GM23338 (cell line): ENCODE measurements at regions not wholly inside any gene's neighbourhood (a gene's known extent, or its start where the extent isn't known, plus 50 kb on each side); places are given as distances from the start of the nearest gene placed in this dataset.
A peak's percentile ranks its signal among the peaks of the same experiment; 100 is the strongest.

ENCODE experiments used
- ATAC-seq: fragments of 200-7000 bp; cut with Tn5 transposase; 3 replicates; pipeline ENCODE4 v1.9.1; 2020
- DNase-seq: peaks from one replicate; pipeline ENCODE4 v3.0.0-alpha.2; 2015; ENCODE audit warnings: low spot score
- H2AFZ ChIP-seq: fragments of 200-600 bp; sonication (generic); 2 replicates; pipeline ENCODE4 v1.8.0; 2016; ENCODE audit warnings: antibody characterized with exemption, mild to moderate bottlenecking, moderate library complexity
- H3F3A ChIP-seq: fragments of 200-600 bp; sonication (generic); replicated peaks from 2 replicates; pipeline ENCODE4 v1.8.0; 2017; ENCODE audit warnings: antibody characterized with exemption, mixed run types, low read depth
- H3K27ac ChIP-seq: fragments of 200-600 bp; sonication (generic); 2 replicates; pipeline ENCODE4 v1.6.1; 2016; ENCODE audit warnings: low read depth
- H3K27me3 ChIP-seq: fragments of 200-600 bp; sonication (generic); 2 replicates; pipeline ENCODE4 v1.8.0; 2016; ENCODE audit warnings: mild to moderate bottlenecking, mixed run types, moderate library complexity; ENCODE audit not compliant: insufficient read depth
- H3K36me3 ChIP-seq: fragments of 200-600 bp; sonication (generic); 2 replicates; pipeline ENCODE4 v1.8.0; 2016; ENCODE audit warnings: mild to moderate bottlenecking; ENCODE audit not compliant: insufficient read depth
- H3K4me1 ChIP-seq: fragments of 200-600 bp; sonication (generic); 2 replicates; pipeline ENCODE4 v1.8.0; 2016; ENCODE audit warnings: mild to moderate bottlenecking, moderate library complexity; ENCODE audit not compliant: insufficient read depth
- H3K4me2 ChIP-seq: fragments of 200-600 bp; sonication (generic); 2 replicates; pipeline ENCODE4 v1.7.1; 2017; ENCODE audit warnings: mixed run types
- H3K4me3 ChIP-seq: fragments of 200-600 bp; sonication (generic); 2 replicates; pipeline ENCODE4 v1.6.1; 2016; ENCODE audit warnings: mixed run types
- H3K79me2 ChIP-seq: fragments of 200-600 bp; sonication (generic); replicated peaks from 2 replicates; pipeline ENCODE4 v1.8.0; 2017; ENCODE audit warnings: mild to moderate bottlenecking; ENCODE audit not compliant: insufficient read depth
- H3K9me2 ChIP-seq: fragments of 200-600 bp; sonication (generic); 2 replicates; pipeline ENCODE4 v1.8.0; 2017; ENCODE audit not compliant: insufficient read depth
- H4K20me1 ChIP-seq: fragments of 200-600 bp; sonication (generic); replicated peaks from 2 replicates; pipeline ENCODE4 v1.8.0; 2017; ENCODE audit warnings: mild to moderate bottlenecking; ENCODE audit not compliant: insufficient read depth
- H3K27ac Mint-ChIP-seq: 2 replicates; pipeline ENCODE4 v1.8.0; 2020; ENCODE audit warnings: inconsistent platforms, mild to moderate bottlenecking, moderate library complexity, mixed read lengths
- H3K27me3 Mint-ChIP-seq: 3 replicates; pipeline ENCODE4 v1.8.0; 2022; ENCODE audit warnings: low read depth, mild to moderate bottlenecking, moderate library complexity, mixed read lengths, inconsistent platforms; ENCODE audit not compliant: insufficient read depth, poor library complexity
- H3K36me3 Mint-ChIP-seq: 3 replicates; pipeline ENCODE4 v1.8.0; 2021; ENCODE audit warnings: low read depth, mild to moderate bottlenecking, inconsistent platforms, moderate library complexity, mixed read lengths
- H3K4me1 Mint-ChIP-seq: 3 replicates; pipeline ENCODE4 v1.8.0; 2020; ENCODE audit warnings: mild to moderate bottlenecking, inconsistent platforms, mixed read lengths
- H3K4me3 Mint-ChIP-seq: 3 replicates; pipeline ENCODE4 v1.8.0; 2021; ENCODE audit warnings: moderate library complexity, mild to moderate bottlenecking, inconsistent platforms, mixed read lengths
- H3K9me3 Mint-ChIP-seq: 3 replicates; pipeline ENCODE4 v1.8.0; 2020; ENCODE audit warnings: moderate library complexity, mild to moderate bottlenecking, inconsistent platforms, mixed read lengths
- EZH2 ChIP-seq: fragments of 200-600 bp; sonication (generic); IDR thresholded peaks from one replicate; pipeline ENCODE4 v1.8.0; 2017; ENCODE audit warnings: antibody characterized with exemption, mild to moderate bottlenecking, low read depth; ENCODE audit not compliant: unreplicated experiment
- EZH2phosphoT487 ChIP-seq: fragments of 200-600 bp; sonication (generic); IDR thresholded peaks from one replicate; pipeline ENCODE4 v1.8.1; 2018; ENCODE audit warnings: antibody characterized with exemption; ENCODE audit not compliant: unreplicated experiment
- NANOG ChIP-seq: IDR thresholded peaks from 2 replicates; pipeline ENCODE4 v1.6.1; 2016; ENCODE audit warnings: antibody characterized with exemption, borderline replicate concordance
- POLR2AphosphoS5 ChIP-seq: IDR thresholded peaks from 2 replicates; pipeline ENCODE4 v1.6.1; 2016; ENCODE audit warnings: antibody characterized with exemption, low read depth
- STAT1 ChIP-seq: IDR thresholded peaks from one replicate; pipeline ENCODE4 v1.6.1; 2016; ENCODE audit warnings: antibody characterized with exemption; ENCODE audit not compliant: unreplicated experiment
- TF ChIP-seq, protein P1 (sequence below), 2 experiments: fragments of 200-600 bp in 1 of 2; sonication (generic) in 1 of 2; conservative IDR thresholded peaks; 2 replicates each; pipeline versions ENCODE4 v1.5.1 to v1.6.1; 2016 to 2017; ENCODE audit warnings: antibody characterized with exemption in 2 of 2, low read depth in 2 of 2, mild to moderate bottlenecking in 2 of 2, moderate library complexity in 1 of 2
- TF ChIP-seq, protein P2 (sequence below): fragments of 250-450 bp; sonication (Bioruptor Pico); IDR thresholded peaks from 2 replicates; pipeline ENCODE4 v1.5.0; 2020; ENCODE audit warnings: mild to moderate bottlenecking, moderate library complexity

- Histone ChIP-seq H3K27me3 (peaks cover 71% of the 10 kb centered on the region), H3K4me1 (peaks cover 5% of the 10 kb centered on the region), H3F3A (no peaks in the 10 kb centered on the region), H2AFZ (no peak overlapping the region), H3K27ac (no peak overlapping the region), H3K4me3 (no peak overlapping the region), H3K36me3 (no peaks in the 10 kb centered on the region), H3K9me2 (no peaks in the 10 kb centered on the region), H4K20me1 (no peaks in the 10 kb centered on the region), H3K4me2 (no peak overlapping the region), H3K79me2 (no peaks in the 10 kb centered on the region)
- no peaks in the 10 kb centered on the region for H3K36me3 Mint-ChIP-seq
- peaks cover 9% of the 10 kb centered on the region; the same call in 2 of the 3 replicates for H3K4me1 Mint-ChIP-seq
- ATAC-seq (no peak), DNase-seq (peak; percentile 38)
- H3K27ac Mint-ChIP-seq = no peak overlapping the region
- H3K4me3 Mint-ChIP-seq = no peak overlapping the region
- H3K9me3 Mint-ChIP-seq = peaks cover 3% of the 10 kb centered on the region; the same call in 2 of the 3 replicates
- peaks cover 29% of the 10 kb centered on the region for H3K27me3 Mint-ChIP-seq
- TF ChIP-seq, protein P1, sequence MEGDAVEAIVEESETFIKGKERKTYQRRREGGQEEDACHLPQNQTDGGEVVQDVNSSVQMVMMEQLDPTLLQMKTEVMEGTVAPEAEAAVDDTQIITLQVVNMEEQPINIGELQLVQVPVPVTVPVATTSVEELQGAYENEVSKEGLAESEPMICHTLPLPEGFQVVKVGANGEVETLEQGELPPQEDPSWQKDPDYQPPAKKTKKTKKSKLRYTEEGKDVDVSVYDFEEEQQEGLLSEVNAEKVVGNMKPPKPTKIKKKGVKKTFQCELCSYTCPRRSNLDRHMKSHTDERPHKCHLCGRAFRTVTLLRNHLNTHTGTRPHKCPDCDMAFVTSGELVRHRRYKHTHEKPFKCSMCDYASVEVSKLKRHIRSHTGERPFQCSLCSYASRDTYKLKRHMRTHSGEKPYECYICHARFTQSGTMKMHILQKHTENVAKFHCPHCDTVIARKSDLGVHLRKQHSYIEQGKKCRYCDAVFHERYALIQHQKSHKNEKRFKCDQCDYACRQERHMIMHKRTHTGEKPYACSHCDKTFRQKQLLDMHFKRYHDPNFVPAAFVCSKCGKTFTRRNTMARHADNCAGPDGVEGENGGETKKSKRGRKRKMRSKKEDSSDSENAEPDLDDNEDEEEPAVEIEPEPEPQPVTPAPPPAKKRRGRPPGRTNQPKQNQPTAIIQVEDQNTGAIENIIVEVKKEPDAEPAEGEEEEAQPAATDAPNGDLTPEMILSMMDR (conservative IDR thresholded peaks at IDR 0.05; ENCODE audit: low read depth in 2 of 2) = peak; percentile 38 to 62
- TF ChIP-seq POLR2AphosphoS5 = no peak
Observed at GRCh38 chrY:12479382-12479781, 221.6 kb upstream of the USP9Y start.

GRCh38 chrY:12483394-12483793 lies 217.6 kb upstream of the USP9Y start:
- H4K20me1 ChIP-seq = no peaks in the 10 kb centered on the region
- DNase-seq (no peak), ATAC-seq (no peak)
- H2AFZ ChIP-seq = no peak overlapping the region
- no peaks in the 10 kb centered on the region for H3F3A ChIP-seq
- H3K4me1 Mint-ChIP-seq = peaks cover 2% of the 10 kb centered on the region; the same call in 2 of the 3 replicates
- H3K4me3 Mint-ChIP-seq = no peak overlapping the region
- H3K4me3 ChIP-seq = no peak overlapping the region
- H3K36me3 Mint-ChIP-seq = no peaks in the 10 kb centered on the region
- H3K36me3 ChIP-seq = no peaks in the 10 kb centered on the region
- no peaks in the 10 kb centered on the region for H3K79me2 ChIP-seq
- no peak overlapping the region for H3K27ac Mint-ChIP-seq
- peaks cover 12% of the 10 kb centered on the region for H3K9me3 Mint-ChIP-seq
- H3K9me2 ChIP-seq = no peaks in the 10 kb centered on the region
- H3K4me1 ChIP-seq = no peaks in the 10 kb centered on the region
- H3K27me3 ChIP-seq = peaks cover 33% of the 10 kb centered on the region
- H3K27ac ChIP-seq = no peak overlapping the region
- H3K4me2 ChIP-seq = no peak overlapping the region
- H3K27me3 Mint-ChIP-seq = peaks cover 6% of the 10 kb centered on the region
- TF ChIP-seq, protein P1 (conservative IDR thresholded peaks at IDR 0.05; ENCODE audit: low read depth in 2 of 2) = no peak
- TF ChIP-seq POLR2AphosphoS5 (no peak), EZH2phosphoT487 (no peak), EZH2 (no peak), STAT1 (no peak), NANOG (no peak)
- TF ChIP-seq, protein P2, sequence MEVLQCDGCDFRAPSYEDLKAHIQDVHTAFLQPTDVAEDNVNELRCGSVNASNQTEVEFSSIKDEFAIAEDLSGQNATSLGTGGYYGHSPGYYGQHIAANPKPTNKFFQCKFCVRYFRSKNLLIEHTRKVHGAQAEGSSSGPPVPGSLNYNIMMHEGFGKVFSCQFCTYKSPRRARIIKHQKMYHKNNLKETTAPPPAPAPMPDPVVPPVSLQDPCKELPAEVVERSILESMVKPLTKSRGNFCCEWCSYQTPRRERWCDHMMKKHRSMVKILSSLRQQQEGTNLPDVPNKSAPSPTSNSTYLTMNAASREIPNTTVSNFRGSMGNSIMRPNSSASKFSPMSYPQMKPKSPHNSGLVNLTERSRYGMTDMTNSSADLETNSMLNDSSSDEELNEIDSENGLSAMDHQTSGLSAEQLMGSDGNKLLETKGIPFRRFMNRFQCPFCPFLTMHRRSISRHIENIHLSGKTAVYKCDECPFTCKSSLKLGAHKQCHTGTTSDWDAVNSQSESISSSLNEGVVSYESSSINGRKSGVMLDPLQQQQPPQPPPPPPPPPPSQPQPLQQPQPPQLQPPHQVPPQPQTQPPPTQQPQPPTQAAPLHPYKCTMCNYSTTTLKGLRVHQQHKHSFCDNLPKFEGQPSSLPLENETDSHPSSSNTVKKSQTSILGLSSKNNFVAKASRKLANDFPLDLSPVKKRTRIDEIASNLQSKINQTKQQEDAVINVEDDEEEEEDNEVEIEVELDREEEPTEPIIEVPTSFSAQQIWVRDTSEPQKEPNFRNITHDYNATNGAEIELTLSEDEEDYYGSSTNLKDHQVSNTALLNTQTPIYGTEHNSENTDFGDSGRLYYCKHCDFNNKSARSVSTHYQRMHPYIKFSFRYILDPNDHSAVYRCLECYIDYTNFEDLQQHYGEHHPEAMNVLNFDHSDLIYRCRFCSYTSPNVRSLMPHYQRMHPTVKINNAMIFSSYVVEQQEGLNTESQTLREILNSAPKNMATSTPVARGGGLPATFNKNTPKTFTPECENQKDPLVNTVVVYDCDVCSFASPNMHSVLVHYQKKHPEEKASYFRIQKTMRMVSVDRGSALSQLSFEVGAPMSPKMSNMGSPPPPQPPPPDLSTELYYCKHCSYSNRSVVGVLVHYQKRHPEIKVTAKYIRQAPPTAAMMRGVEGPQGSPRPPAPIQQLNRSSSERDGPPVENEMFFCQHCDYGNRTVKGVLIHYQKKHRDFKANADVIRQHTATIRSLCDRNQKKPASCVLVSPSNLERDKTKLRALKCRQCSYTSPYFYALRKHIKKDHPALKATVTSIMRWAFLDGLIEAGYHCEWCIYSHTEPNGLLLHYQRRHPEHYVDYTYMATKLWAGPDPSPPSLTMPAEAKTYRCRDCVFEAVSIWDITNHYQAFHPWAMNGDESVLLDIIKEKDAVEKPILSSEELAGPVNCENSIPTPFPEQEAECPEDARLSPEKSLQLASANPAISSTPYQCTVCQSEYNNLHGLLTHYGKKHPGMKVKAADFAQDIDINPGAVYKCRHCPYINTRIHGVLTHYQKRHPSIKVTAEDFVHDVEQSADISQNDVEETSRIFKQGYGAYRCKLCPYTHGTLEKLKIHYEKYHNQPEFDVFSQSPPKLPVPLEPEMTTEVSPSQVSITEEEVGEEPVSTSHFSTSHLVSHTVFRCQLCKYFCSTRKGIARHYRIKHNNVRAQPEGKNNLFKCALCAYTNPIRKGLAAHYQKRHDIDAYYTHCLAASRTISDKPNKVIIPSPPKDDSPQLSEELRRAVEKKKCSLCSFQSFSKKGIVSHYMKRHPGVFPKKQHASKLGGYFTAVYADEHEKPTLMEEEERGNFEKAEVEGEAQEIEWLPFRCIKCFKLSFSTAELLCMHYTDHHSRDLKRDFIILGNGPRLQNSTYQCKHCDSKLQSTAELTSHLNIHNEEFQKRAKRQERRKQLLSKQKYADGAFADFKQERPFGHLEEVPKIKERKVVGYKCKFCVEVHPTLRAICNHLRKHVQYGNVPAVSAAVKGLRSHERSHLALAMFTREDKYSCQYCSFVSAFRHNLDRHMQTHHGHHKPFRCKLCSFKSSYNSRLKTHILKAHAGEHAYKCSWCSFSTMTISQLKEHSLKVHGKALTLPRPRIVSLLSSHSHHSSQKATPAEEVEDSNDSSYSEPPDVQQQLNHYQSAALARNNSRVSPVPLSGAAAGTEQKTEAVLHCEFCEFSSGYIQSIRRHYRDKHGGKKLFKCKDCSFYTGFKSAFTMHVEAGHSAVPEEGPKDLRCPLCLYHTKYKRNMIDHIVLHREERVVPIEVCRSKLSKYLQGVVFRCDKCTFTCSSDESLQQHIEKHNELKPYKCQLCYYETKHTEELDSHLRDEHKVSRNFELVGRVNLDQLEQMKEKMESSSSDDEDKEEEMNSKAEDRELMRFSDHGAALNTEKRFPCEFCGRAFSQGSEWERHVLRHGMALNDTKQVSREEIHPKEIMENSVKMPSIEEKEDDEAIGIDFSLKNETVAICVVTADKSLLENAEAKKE (CRISPR knock-in tag) = no peak
